Nephron progenitor cell (in vitro differentiated cells): ENCODE measurements at regions not wholly inside any gene's neighbourhood (a gene's known extent, or its start where the extent isn't known, plus 50 kb on each side); places are given as distances from the start of the nearest gene placed in this dataset.
A peak's percentile ranks its signal among the peaks of the same experiment; 100 is the strongest.

Experiments used
- DNase-seq: peaks from one replicate; pipeline ENCODE4 v3.0.0; 2021
- H3K27ac Mint-ChIP-seq: 2 replicates; pipeline ENCODE4 v1.8.0; 2021; ENCODE audit warnings: mild to moderate bottlenecking, moderate library complexity, mixed read lengths
- H3K27me3 Mint-ChIP-seq: 2 replicates; pipeline ENCODE4 v1.8.0; 2021; ENCODE audit warnings: mild to moderate bottlenecking, low read depth, mixed read lengths; ENCODE audit not compliant: poor library complexity
- H3K36me3 Mint-ChIP-seq: 2 replicates; pipeline ENCODE4 v1.8.0; 2021; ENCODE audit warnings: low read depth, mixed read lengths
- H3K4me1 Mint-ChIP-seq: 2 replicates; pipeline ENCODE4 v1.8.0; 2021; ENCODE audit warnings: mixed read lengths
- H3K4me3 Mint-ChIP-seq: 2 replicates; pipeline ENCODE4 v1.8.0; 2021; ENCODE audit warnings: mild to moderate bottlenecking, moderate library complexity, mixed read lengths
- H3K9me3 Mint-ChIP-seq: 2 replicates; pipeline ENCODE4 v1.8.0; 2021; ENCODE audit warnings: mild to moderate bottlenecking, moderate library complexity, mixed read lengths
- TF ChIP-seq, protein P1 (sequence below): fragments of 200-600 bp; sonication (generic); IDR thresholded peaks from 2 replicates; pipeline ENCODE4 v1.5.0; 2021; ENCODE audit warnings: antibody characterized with exemption

DNA sequence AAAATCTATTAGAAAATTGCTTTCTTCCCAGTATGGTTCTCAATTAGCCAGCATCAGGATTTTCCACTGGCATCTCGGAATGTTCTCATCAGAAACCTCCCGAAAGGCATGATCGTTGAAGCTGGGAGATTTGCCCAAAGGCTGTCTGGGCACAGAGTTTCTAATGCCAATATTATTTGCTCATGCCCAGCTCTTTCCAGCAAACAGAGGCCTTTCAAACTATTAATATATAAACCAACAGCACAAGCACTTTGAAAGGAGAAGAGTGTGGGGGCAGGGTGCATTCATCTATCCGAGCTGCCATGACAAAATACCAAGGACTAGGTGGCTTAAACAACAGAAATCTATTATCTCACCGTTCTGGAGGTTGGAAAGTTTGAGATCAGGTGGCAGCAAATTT is 88.3 kb upstream of the MSX1 start:
- Mint-ChIP-seq H3K4me3 (no peak overlapping the region), H3K36me3 (peaks cover 11% of the 10 kb centered on the region), H3K4me1 (peaks cover 15% of the 10 kb centered on the region), H3K27ac (no peak overlapping the region), H3K9me3 (peaks cover 12% of the 10 kb centered on the region), H3K27me3 (no peaks in the 10 kb centered on the region)
- TF ChIP-seq, protein P1, sequence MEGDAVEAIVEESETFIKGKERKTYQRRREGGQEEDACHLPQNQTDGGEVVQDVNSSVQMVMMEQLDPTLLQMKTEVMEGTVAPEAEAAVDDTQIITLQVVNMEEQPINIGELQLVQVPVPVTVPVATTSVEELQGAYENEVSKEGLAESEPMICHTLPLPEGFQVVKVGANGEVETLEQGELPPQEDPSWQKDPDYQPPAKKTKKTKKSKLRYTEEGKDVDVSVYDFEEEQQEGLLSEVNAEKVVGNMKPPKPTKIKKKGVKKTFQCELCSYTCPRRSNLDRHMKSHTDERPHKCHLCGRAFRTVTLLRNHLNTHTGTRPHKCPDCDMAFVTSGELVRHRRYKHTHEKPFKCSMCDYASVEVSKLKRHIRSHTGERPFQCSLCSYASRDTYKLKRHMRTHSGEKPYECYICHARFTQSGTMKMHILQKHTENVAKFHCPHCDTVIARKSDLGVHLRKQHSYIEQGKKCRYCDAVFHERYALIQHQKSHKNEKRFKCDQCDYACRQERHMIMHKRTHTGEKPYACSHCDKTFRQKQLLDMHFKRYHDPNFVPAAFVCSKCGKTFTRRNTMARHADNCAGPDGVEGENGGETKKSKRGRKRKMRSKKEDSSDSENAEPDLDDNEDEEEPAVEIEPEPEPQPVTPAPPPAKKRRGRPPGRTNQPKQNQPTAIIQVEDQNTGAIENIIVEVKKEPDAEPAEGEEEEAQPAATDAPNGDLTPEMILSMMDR = no peak
- DNase-seq = no peak

GRCh38 chr4:4770610-4771009 is 88.9 kb upstream of the MSX1 start:
- H3K4me3 Mint-ChIP-seq = no peak overlapping the region
- no peak overlapping the region for H3K27ac Mint-ChIP-seq
- peaks cover 15% of the 10 kb centered on the region for H3K9me3 Mint-ChIP-seq
- TF ChIP-seq, protein P1 = no peak
- H3K4me1 Mint-ChIP-seq = peaks cover 17% of the 10 kb centered on the region
- no peaks in the 10 kb centered on the region for H3K27me3 Mint-ChIP-seq
- H3K36me3 Mint-ChIP-seq = peaks cover 17% of the 10 kb centered on the region
- DNase-seq = no peak

DNA sequence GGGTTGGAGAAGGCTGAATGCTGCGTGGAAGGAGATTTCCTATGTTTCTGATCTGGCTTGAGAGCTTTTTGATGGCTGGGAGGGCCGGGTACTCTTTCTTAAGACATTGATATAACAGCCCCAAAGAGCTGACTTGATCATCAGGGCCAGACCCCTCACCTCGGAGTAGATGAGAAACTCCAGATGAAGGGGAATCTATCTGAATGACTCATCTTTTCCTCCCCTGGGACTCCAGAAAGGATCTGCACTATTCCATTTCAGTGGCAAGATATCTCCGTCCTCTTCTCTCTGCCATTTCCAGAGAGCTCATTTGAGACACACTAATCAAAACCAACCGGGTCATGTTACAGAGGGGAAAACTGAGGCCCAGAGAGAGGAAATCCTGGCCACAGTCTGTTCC is 92.9 kb upstream of the MSX1 start:
- H3K36me3 Mint-ChIP-seq = peaks cover 19% of the 10 kb centered on the region
- TF ChIP-seq, protein P1 = no peak
- no peaks in the 10 kb centered on the region for H3K27me3 Mint-ChIP-seq
- peaks cover 15% of the 10 kb centered on the region for H3K9me3 Mint-ChIP-seq
- DNase-seq = no peak
- H3K4me1 Mint-ChIP-seq = peaks cover 47% of the 10 kb centered on the region
- H3K27ac Mint-ChIP-seq = no peak overlapping the region
- no peak overlapping the region for H3K4me3 Mint-ChIP-seq

DNA sequence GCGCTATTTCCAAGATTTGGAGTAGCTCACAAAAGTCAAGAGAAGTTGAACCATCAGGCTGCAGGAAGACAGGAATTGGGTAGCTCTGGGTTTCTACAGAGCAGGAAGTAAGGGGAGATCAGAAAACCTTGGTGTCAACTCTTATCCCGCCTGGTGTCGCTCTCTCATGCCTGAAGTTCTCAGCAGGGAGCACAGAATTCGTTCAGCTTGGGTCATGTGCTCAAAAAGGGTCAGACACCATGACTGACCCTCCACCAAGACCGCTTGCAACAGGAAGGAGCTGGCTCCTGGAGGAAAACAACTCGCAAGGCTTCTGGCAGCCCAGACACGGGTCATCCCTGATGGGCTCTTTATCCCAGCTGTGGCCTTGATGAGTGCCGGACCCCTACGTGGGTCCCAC is 93.7 kb upstream of the MSX1 start:
- Mint-ChIP-seq H3K27ac (peak overlapping the region; percentile 58), H3K36me3 (peaks cover 19% of the 10 kb centered on the region), H3K4me1 (peaks cover 55% of the 10 kb centered on the region), H3K27me3 (no peaks in the 10 kb centered on the region), H3K9me3 (peaks cover 15% of the 10 kb centered on the region), H3K4me3 (no peak overlapping the region)
- DNase-seq = no peak
- TF ChIP-seq, protein P1 = no peak

DNA sequence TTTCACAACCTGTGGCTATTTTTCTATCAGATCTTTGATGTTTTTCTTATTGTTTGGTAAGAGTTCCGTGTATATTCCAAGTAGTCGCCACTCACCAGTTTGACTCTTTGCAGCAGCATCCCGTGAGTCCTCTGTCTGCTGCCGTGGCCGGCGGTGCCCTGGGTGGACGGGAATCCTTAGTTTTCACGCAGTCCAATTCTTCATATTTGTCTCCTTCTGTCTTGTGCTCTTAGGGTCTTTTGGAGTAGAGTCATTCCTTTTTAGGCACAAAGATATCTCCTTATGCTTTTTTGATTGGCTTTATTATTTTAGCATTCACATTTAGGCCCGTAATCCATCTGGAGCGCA is 94.9 kb upstream of the MSX1 start:
- H3K27me3 Mint-ChIP-seq = peaks cover 13% of the 10 kb centered on the region
- H3K36me3 Mint-ChIP-seq = peaks cover 19% of the 10 kb centered on the region
- TF ChIP-seq, protein P1 = no peak
- H3K4me1 Mint-ChIP-seq = peaks cover 67% of the 10 kb centered on the region
- no peak for DNase-seq
- H3K27ac Mint-ChIP-seq = no peak overlapping the region
- no peak overlapping the region for H3K4me3 Mint-ChIP-seq
- H3K9me3 Mint-ChIP-seq = peaks cover 15% of the 10 kb centered on the region

- Mint-ChIP-seq H3K4me1 (peaks cover 73% of the 10 kb centered on the region), H3K27me3 (peaks cover 13% of the 10 kb centered on the region), H3K27ac (no peak overlapping the region), H3K9me3 (peaks cover 15% of the 10 kb centered on the region), H3K4me3 (no peak overlapping the region), H3K36me3 (peaks cover 19% of the 10 kb centered on the region)
- TF ChIP-seq, protein P1 = no peak
- DNase-seq = no peak
These were observed 95.5 kb upstream of the MSX1 start for GRCh38 chr4:4763822-4764557.
